Chondrocyte (in vitro differentiated cells): ENCODE measurements at regions not wholly inside any gene's neighbourhood (a gene's known extent, or its start where the extent isn't known, plus 50 kb on each side); places are given as distances from the start of the nearest gene placed in this dataset.
"Not testable (repeated sequence)": the region's sequence is repeated elsewhere in the genome, so short reads cannot be mapped to it uniquely, and the experiment has no call there.

Experiments
- DNase-seq: peaks from one replicate; pipeline ENCODE4 v3.0.0; 2021; ENCODE audit warnings: mixed read lengths, low spot score
- H3K27ac Mint-ChIP-seq: one replicate; pipeline ENCODE4 v1.8.0; 2021; ENCODE audit warnings: mild to moderate bottlenecking, moderate library complexity, mixed read lengths; ENCODE audit not compliant: unreplicated experiment
- H3K27me3 Mint-ChIP-seq: 2 replicates; pipeline ENCODE4 v1.8.0; 2021; ENCODE audit warnings: low read depth, mixed read lengths
- H3K36me3 Mint-ChIP-seq: 2 replicates; pipeline ENCODE4 v1.8.0; 2021; ENCODE audit warnings: low read depth, mixed read lengths
- H3K4me1 Mint-ChIP-seq: 2 replicates; pipeline ENCODE4 v1.8.0; 2021; ENCODE audit warnings: low read depth, mild to moderate bottlenecking, mixed read lengths
- H3K4me3 Mint-ChIP-seq: one replicate; pipeline ENCODE4 v1.8.0; 2021; ENCODE audit warnings: mild to moderate bottlenecking, moderate library complexity, mixed read lengths; ENCODE audit not compliant: unreplicated experiment
- H3K9me3 Mint-ChIP-seq: 2 replicates; pipeline ENCODE4 v1.8.0; 2021; ENCODE audit warnings: low read depth, mixed read lengths
- TF ChIP-seq, protein P1 (sequence below): fragments of 200-600 bp; sonication (generic); IDR thresholded peaks from 2 replicates; pipeline ENCODE4 v1.5.0; 2021; ENCODE audit warnings: antibody characterized with exemption, mild to moderate bottlenecking, moderate library complexity

DNA sequence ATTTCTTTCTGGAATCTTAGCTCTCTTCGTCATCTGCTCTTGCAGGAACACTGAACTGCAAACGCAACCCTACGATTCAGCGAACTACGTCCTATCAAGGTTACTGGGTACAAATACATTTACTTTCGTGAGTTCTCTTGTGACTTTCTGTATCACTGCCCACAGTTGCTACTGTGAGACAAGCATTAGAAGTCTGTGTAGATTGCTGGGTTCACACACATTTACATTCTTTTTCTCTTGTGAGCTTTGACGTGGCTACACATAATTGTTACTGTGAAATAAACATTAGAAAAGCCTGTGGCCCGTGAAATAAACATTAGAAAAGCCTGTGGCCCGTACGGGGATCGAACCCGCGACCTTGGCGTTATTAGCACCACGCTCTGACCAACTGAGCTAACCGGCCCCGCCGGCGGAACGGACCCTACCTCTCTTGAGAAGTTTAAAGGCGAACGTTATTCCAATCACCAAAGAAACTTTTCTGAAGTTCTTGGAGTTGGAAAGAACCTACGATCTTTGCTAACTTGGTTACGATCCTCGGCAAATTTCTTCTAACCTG, 61.2 kb upstream of the ZNF322 start:
- not testable (repeated sequence) for H3K4me1 Mint-ChIP-seq, DNase-seq, H3K36me3 Mint-ChIP-seq, H3K27me3 Mint-ChIP-seq, H3K27ac Mint-ChIP-seq, H3K4me3 Mint-ChIP-seq, H3K9me3 Mint-ChIP-seq

DNA sequence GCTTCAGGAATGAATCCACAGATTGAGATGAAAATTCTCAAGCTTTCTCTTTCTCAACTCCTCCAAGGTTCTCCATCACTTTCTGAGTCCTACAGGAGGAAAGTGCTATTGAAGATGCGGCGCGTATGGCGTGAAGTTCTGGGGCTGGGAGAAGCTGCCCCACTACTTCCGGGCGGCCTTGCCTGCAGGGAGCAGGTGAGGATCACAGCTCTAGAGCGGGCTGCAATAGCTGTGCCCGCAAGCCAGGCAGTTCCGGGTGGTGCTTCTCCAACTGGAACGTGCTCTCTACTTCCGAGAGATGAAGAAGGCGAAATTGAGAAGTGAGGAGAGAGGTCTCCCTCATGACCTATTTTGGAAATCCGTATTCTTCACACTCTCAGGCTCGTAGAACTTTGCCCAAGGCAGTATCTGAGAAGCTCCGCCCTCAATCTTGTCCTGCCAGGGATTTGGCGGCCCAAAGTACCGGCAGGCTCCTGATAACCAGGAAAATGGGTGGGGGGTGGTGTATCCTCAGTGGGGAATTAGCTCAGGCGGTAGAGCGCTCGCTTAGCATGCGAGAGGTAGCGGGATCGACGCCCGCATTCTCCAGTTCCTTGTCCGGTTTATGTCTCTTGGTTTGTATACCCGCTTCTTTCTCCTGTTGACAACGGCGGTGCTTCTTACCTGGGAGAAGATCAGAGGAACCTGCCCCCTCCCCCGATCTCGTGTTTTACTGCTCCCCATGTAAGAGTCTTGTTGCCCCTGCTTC, 70.6 kb upstream of the ZNF322 start:
- H3K4me1 Mint-ChIP-seq, H3K4me3 Mint-ChIP-seq, H3K27ac Mint-ChIP-seq, H3K27me3 Mint-ChIP-seq, H3K36me3 Mint-ChIP-seq, H3K9me3 Mint-ChIP-seq, DNase-seq: not testable (repeated sequence)

DNA sequence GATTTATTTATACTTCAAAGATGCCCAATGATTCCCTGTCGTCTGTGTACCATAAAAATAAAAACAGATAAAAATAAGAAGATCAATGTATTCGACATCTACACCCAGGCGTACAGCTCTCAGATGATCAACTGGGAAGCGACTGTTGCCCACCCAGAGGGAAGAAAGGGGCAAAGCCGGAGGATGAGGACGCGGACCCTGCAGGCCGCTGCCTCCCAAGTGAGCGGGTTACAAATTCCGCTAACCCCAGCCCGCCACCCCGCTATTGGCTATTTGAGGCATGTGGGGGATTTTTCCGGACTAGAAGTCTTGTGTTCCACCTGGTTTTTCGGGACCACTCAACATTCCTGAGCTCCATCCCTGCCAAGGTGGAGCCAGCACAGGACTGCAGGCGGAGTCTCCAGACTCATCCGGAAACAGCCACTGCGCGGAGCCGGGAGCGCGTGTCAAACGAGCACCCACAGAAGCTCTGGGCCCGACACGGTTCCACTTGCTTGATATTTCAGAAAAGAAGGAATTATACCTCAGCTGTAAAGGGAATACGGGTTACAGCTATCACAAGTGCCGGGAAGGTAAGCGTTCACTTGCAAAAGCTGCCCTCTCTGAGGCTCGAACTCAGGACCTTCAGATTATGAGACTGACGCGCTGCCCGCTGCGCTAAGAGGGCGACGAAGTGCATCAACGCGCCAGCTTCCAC, 75.4 kb upstream of the ZNF322 start:
- H3K27ac Mint-ChIP-seq, H3K4me1 Mint-ChIP-seq, H3K27me3 Mint-ChIP-seq, H3K36me3 Mint-ChIP-seq, H3K4me3 Mint-ChIP-seq, DNase-seq, H3K9me3 Mint-ChIP-seq: not testable (repeated sequence)

DNA sequence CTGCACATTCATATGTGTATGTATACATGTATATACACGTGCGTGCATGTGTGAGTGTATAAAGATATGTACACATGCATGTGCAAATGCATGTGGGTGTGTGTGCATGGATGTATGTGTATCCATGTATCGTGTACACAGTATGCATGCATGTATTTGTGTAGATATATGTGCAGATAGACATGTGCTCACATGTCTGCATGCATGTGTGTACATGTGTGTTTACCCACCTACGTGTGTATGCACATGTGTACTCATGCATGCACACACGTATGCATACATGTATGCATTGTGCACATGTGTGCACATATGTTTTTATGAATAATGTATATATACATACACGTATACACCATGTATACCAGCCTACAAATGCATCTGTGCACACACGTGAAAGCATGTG, 80.3 kb upstream of the ZNF322 start:
- TF ChIP-seq, protein P1, sequence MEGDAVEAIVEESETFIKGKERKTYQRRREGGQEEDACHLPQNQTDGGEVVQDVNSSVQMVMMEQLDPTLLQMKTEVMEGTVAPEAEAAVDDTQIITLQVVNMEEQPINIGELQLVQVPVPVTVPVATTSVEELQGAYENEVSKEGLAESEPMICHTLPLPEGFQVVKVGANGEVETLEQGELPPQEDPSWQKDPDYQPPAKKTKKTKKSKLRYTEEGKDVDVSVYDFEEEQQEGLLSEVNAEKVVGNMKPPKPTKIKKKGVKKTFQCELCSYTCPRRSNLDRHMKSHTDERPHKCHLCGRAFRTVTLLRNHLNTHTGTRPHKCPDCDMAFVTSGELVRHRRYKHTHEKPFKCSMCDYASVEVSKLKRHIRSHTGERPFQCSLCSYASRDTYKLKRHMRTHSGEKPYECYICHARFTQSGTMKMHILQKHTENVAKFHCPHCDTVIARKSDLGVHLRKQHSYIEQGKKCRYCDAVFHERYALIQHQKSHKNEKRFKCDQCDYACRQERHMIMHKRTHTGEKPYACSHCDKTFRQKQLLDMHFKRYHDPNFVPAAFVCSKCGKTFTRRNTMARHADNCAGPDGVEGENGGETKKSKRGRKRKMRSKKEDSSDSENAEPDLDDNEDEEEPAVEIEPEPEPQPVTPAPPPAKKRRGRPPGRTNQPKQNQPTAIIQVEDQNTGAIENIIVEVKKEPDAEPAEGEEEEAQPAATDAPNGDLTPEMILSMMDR, result no peak
- Mint-ChIP-seq H3K27me3 (no peaks in the 10 kb centered on the region), H3K4me3 (no peak overlapping the region), H3K4me1 (peaks cover 17% of the 10 kb centered on the region), H3K27ac (no peak overlapping the region), H3K9me3 (peaks cover 3% of the 10 kb centered on the region), H3K36me3 (no peaks in the 10 kb centered on the region)
- DNase-seq, result no peak

DNA sequence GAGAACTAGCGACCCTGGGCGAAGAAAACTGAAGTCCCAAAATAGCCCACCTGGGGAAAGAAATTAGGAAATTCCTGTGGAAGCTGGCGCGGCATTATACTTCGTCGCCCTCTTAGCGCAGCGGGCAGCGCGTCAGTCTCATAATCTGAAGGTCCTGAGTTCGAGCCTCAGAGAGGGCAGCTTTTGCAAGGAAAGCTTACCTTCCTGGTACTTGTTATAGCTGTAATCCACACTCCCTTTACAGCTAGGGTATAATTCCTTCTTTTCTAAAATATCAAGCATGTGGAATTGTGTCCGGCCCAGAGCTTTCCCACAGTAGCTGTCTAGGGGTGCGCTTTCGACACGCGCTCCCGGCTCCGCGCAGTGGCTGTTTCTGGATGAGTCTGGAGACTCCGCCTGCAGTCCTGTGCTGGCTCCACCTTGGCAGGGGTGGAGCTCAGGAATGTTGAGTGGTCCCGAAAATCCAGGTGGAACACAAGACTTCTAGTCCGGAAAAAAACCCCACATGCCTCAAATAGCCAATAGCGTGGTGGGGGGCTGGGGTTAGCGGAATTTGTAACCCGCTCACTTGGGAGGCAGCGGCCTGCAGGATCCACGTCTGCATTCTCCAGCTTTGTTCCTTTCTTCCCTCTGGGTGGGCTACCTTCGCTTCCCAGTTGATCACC, 83.7 kb upstream of the ZNF322 start:
- Mint-ChIP-seq H3K4me1 (peaks cover 18% of the 10 kb centered on the region), H3K36me3 (no peaks in the 10 kb centered on the region), H3K27me3 (peaks cover 11% of the 10 kb centered on the region), H3K9me3 (peaks cover 3% of the 10 kb centered on the region), H3K27ac (no peak overlapping the region), H3K4me3 (peak overlapping the region; percentile 79)
- no peak for DNase-seq
- TF ChIP-seq, protein P1, result no peak

DNA sequence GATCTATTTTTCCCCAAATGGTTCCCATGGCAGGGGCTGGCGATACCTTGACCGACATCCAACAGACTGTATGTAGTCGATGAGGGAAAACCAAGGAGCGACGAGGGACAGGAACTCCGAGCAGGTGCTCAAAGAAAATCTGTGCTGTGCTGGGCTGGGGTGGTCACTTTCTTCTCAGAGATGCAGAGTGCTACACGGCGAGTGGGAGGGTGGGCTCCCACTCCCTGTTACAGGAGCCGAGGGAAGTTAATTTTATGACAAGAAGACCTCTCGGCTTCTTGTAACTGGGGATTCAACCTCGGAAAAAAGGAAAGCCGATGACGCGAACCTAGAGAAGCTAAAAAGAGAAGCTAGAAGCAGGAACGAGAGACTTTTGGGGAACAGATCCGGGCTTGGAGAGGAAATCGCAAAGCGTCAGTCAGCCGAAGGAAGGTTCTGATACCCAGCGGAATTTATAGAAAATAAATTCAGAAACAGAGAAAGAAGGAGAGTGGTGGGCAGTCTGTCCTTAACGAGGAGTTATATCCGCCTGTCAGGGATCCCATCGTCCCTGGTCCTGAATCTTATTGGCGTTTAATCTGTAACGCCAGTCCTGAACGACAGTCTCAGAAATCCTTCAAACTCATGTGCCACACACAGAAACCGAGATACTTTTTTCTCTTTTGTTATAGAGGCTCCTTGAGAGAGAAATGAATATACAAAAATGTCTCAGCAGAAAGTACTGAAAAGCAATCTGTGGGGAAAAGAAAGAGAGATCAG, 84.6 kb upstream of the ZNF322 start:
- no peak for DNase-seq

DNA sequence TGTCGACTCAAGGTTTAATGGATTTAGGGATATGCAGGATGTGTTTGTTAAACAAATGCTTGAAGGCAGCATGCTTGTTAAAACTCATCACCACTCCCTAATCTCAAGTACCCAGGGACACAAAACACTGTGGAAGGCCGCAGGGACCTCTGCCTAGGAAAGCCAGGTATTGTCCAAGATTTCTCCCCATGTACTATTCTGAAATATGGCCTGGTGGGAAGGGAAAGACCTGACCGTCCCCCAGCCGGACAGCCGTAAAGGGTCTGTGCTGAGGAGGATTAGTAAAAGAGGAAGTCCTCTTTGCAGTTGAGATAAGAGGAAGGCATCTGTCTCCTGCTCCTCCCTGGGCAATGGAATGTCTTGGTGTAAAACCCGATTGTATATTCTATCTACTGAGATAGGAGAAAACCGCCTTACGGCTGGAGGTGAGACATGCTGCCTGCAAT, 85.3 kb upstream of the ZNF322 start:
- DNase-seq, H3K4me3 Mint-ChIP-seq, H3K36me3 Mint-ChIP-seq, H3K27ac Mint-ChIP-seq, H3K9me3 Mint-ChIP-seq: not testable (repeated sequence)
- Mint-ChIP-seq H3K27me3 (peaks cover 16% of the 10 kb centered on the region), H3K4me1 (peaks cover 18% of the 10 kb centered on the region)

More for the DNA sequence above, 84.6 kb upstream of the ZNF322 start:
- TF ChIP-seq, protein P1, result no peak
- Mint-ChIP-seq H3K36me3 (no peaks in the 10 kb centered on the region), H3K4me1 (peaks cover 18% of the 10 kb centered on the region), H3K27me3 (peaks cover 15% of the 10 kb centered on the region), H3K9me3 (peaks cover 3% of the 10 kb centered on the region), H3K27ac (peak overlapping the region; percentile 70), H3K4me3 (peak overlapping the region; percentile 79)

DNA sequence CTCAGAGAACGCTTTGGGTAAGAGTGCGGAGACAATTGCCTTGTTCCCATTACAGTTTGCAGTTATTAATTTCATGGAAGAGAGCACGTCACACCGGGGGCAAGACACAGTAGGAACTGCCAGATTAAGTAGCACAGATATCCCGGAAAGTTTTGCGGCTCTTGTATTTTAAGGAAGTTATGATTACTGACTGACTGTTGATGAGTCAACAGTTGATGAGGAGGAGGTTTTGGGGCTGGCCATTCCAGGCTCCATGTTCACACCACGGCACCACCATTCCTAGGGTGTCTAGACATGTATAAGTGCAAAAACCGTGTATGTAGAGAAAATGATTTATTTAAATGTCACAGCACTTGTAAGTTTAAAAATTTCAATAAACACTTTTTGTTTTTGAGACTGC, 86.4 kb upstream of the ZNF322 start:
- H3K36me3 Mint-ChIP-seq, result not testable (repeated sequence)

More for the DNA sequence above, 86.4 kb upstream of the ZNF322 start:
- H3K9me3 Mint-ChIP-seq, DNase-seq, H3K4me3 Mint-ChIP-seq, H3K27ac Mint-ChIP-seq: not testable (repeated sequence)
- peaks cover 19% of the 10 kb centered on the region for H3K27me3 Mint-ChIP-seq
- H3K4me1 Mint-ChIP-seq, result peaks cover 18% of the 10 kb centered on the region
